ENCODE measurements at regions not wholly inside any gene's neighbourhood (a gene's known extent, or its start where the extent isn't known, plus 50 kb on each side); places are given as distances from the start of the nearest gene placed in this dataset.

GRCh38 chr7:13541326-13541725 is 448.1 kb downstream of the ETV1 start:
- no peak for TF ChIP-seq CTCF (IDR thresholded peaks at IDR 0.05; ENCODE audit: insufficient read depth, low read depth, low read length)
- Histone ChIP-seq H3K4me3 (ENCODE audit: low read depth, low read length) (no peak overlapping the region), H3K27me3 (ENCODE audit: control insufficient read depth, insufficient read depth, low read length) (no peaks in the 10 kb centered on the region), H3K36me3 (ENCODE audit: control insufficient read depth, insufficient read depth, low read length) (no peaks in the 10 kb centered on the region)
- CTCF ChIA-PET: no interaction called here
- POLR2A ChIA-PET: no interaction called here
- DNase-seq (ENCODE audit: low read depth): no peak

DNA sequence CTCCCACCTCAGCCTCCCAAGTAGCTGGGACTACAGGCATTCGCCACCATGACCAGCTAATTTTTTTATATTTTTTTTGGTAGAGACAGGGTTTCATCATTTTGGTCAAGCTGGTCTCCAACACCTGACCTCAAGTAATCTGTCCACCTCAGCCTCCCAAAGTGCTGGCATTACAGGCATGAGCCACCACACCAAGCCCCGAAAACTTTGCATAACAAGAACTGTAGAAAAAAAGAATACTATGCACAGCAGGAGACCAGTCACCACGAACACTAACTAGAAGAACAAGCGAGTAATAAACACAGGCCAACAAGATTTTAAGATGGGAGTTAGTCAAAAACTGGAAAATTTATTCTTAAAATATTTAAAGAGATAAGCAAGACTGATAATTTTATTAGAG is 447.0 kb downstream of the ETV1 start:
- CTCF ChIA-PET: no interaction called here
- Histone ChIP-seq H3K36me3 (ENCODE audit: control insufficient read depth, insufficient read depth, low read length) (no peaks in the 10 kb centered on the region), H3K27me3 (ENCODE audit: control insufficient read depth, insufficient read depth, low read length) (no peaks in the 10 kb centered on the region), H3K4me3 (ENCODE audit: low read depth, low read length) (no peak overlapping the region)
- no peak for DNase-seq (ENCODE audit: low read depth)
- no peak for TF ChIP-seq CTCF (IDR thresholded peaks at IDR 0.05; ENCODE audit: insufficient read depth, low read depth, low read length)
- POLR2A ChIA-PET: no interaction called here

GRCh38 chr7:13551503-13551902 is 438.0 kb downstream of the ETV1 start:
- no peaks in the 10 kb centered on the region for H3K36me3 ChIP-seq (ENCODE audit: control insufficient read depth, insufficient read depth, low read length)
- ChIA-PET CTCF (no interaction called here), POLR2A (no interaction called here)
- DNase-seq (ENCODE audit: low read depth): no peak
- H3K4me3 ChIP-seq (ENCODE audit: low read depth, low read length): no peak overlapping the region
- no peaks in the 10 kb centered on the region for H3K27me3 ChIP-seq (ENCODE audit: control insufficient read depth, insufficient read depth, low read length)
- no peak for TF ChIP-seq CTCF (IDR thresholded peaks at IDR 0.05; ENCODE audit: insufficient read depth, low read depth, low read length)

DNA sequence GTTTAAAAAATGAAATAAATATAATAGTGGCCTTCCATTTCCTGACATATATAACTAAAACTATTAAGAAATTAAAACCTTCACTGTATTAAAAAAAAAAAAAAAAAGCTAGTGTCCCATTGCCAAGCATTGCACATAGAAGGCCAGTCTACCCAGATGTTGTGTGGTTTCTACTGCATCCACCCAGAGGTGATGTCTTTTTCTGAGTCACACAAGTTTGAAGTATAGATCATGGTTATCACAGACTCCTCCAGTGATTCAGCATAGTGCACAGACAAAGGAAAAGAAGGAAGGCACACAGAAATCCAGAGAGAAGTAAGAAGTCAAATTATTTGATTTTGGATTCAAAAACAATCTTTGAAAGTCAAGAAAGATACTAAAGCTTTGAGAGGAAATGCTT is 429.0 kb downstream of the ETV1 start:
- no peak overlapping the region for H3K4me3 ChIP-seq (ENCODE audit: low read depth, low read length)
- H3K27me3 ChIP-seq (ENCODE audit: control insufficient read depth, insufficient read depth, low read length): no peaks in the 10 kb centered on the region
- POLR2A ChIA-PET: no interaction called here
- DNase-seq (ENCODE audit: low read depth): no peak
- TF ChIP-seq CTCF (IDR thresholded peaks at IDR 0.05; ENCODE audit: insufficient read depth, low read depth, low read length): no peak
- no peaks in the 10 kb centered on the region for H3K36me3 ChIP-seq (ENCODE audit: control insufficient read depth, insufficient read depth, low read length)
- CTCF ChIA-PET: no interaction called here

DNA sequence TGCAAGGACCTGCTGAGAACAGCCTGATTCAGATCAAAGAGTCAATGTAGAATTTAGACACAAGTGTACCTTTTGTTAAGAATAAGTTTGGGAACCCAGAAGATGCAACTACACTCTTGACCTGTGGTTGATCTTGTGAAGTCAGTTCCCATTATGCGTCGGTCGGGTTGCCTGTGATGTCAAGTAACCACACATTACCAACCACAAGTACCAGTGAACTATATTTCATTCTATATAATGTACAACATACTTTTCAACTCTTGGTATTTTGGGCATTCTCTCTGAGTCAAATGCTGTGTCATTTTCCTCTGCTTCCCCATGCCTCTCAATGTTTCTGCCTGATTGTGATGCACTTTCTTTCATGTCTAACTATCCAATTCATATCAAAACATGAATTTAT is 426.2 kb downstream of the ETV1 start:
- POLR2A ChIA-PET: no interaction called here

More for the DNA sequence above, 426.2 kb downstream of the ETV1 start:
- H3K4me3 ChIP-seq (ENCODE audit: low read depth, low read length): no peak overlapping the region
- DNase-seq (ENCODE audit: low read depth): no peak
- TF ChIP-seq CTCF (IDR thresholded peaks at IDR 0.05; ENCODE audit: insufficient read depth, low read depth, low read length): no peak
- H3K27me3 ChIP-seq (ENCODE audit: control insufficient read depth, insufficient read depth, low read length): no peaks in the 10 kb centered on the region
- H3K36me3 ChIP-seq (ENCODE audit: control insufficient read depth, insufficient read depth, low read length): no peaks in the 10 kb centered on the region
- CTCF ChIA-PET: no interaction called here

Data from BJ (cell line).